CD4-positive, alpha-beta T cell treated with Interleukin-17A for 1 hour (primary cell): ENCODE measurements at regions not wholly inside any gene's neighbourhood (a gene's known extent, or its start where the extent isn't known, plus 50 kb on each side); places are given as distances from the start of the nearest gene placed in this dataset.
"Not testable (repeated sequence)": the region's sequence is repeated elsewhere in the genome, so short reads cannot be mapped to it uniquely, and the experiment has no call there.

Experiments used
- DNase-seq: peaks from one replicate; pipeline ENCODE4 v3.0.0-alpha.2; 2020

- no peak for DNase-seq
Measured at GRCh38 chr5:57931807-57932206, 449.2 kb upstream of the ACTBL2 start.

GRCh38 chr5:57931352-57931751 is 448.7 kb upstream of the ACTBL2 start:
- DNase-seq = no peak

- DNase-seq = no peak
Measured at GRCh38 chr5:57929271-57929670, 446.7 kb upstream of the ACTBL2 start.

- DNase-seq = not testable (repeated sequence)
Measured at GRCh38 chr5:57923094-57923493, 440.5 kb upstream of the ACTBL2 start.

GRCh38 chr5:57917004-57917403 is 434.4 kb upstream of the ACTBL2 start:
- DNase-seq = no peak

GRCh38 chr5:57915536-57915935 is 432.9 kb upstream of the ACTBL2 start:
- no peak for DNase-seq

- DNase-seq = no peak
Measured at GRCh38 chr5:57911438-57911837, 428.8 kb upstream of the ACTBL2 start.

GRCh38 chr5:57906671-57907070 is 424.1 kb upstream of the ACTBL2 start:
- DNase-seq = no peak

- DNase-seq = no peak
Measured at GRCh38 chr5:57903458-57903857, 420.8 kb upstream of the ACTBL2 start.

GRCh38 chr5:57902095-57902494 is 419.5 kb upstream of the ACTBL2 start:
- no peak for DNase-seq

- no peak for DNase-seq
Measured at GRCh38 chr5:57900381-57900944, 417.9 kb upstream of the ACTBL2 start.

- DNase-seq = no peak
Measured at GRCh38 chr5:57896576-57896975, 414.0 kb upstream of the ACTBL2 start.

- DNase-seq = no peak
Measured at GRCh38 chr5:57895766-57896165, 413.2 kb upstream of the ACTBL2 start.

- no peak for DNase-seq
Measured at GRCh38 chr5:57893926-57894325, 411.3 kb upstream of the ACTBL2 start.

GRCh38 chr5:57891443-57891842 is 408.8 kb upstream of the ACTBL2 start:
- no peak for DNase-seq

GRCh38 chr5:57889558-57889957 is 406.9 kb upstream of the ACTBL2 start:
- no peak for DNase-seq

GRCh38 chr5:57887851-57888621 is 405.4 kb upstream of the ACTBL2 start:
- DNase-seq = no peak

- no peak for DNase-seq
Measured at GRCh38 chr5:57884346-57885102, 401.9 kb upstream of the ACTBL2 start.

GRCh38 chr5:57880216-57880615 is 397.6 kb upstream of the ACTBL2 start:
- no peak for DNase-seq

- DNase-seq = no peak
Measured at GRCh38 chr5:57878301-57878722, 395.7 kb upstream of the ACTBL2 start.

- DNase-seq = no peak
Measured at GRCh38 chr5:57871496-57871895, 388.9 kb upstream of the ACTBL2 start.

- DNase-seq = not testable (repeated sequence)
Measured at GRCh38 chr5:57870267-57870666, 387.7 kb upstream of the ACTBL2 start.

GRCh38 chr5:57863661-57864060 is 381.1 kb upstream of the ACTBL2 start:
- DNase-seq = no peak

- no peak for DNase-seq
Measured at GRCh38 chr5:57862942-57863341, 380.3 kb upstream of the ACTBL2 start.
